ENCODE measurements at regions not wholly inside any gene's neighbourhood (a gene's known extent, or its start where the extent isn't known, plus 50 kb on each side); places are given as distances from the start of the nearest gene placed in this dataset.

DNA sequence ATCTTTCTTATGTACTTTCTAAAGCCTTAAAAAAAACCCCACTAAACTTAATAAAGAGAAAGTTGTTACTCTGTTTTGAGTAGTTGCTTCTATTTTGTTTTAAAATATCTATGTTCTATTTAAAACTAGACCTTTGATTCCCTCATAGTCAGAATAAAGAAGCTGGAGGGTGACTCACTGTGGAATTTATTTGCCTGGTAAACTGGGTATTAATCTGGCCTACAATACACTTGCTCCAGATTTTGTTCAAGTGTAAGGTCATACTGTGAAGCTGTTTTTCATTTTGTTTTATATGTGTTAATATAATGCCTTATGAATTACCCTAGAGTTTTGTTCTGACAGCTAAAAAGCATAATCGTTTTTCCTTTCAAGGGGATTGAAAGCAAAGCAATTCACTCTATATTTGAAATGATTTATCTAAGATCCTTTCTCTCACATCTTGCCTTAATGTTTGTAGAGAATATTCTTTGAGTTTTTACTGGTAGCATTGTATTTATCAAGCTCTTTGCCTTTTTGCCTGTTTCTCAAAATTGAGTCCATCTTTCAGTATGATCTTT, 277.4 kb upstream of the PITX2 start:
- WGBS (ENCODE audit: insufficient coverage, insufficient replicate concordance, low lambda C conversion rate, missing lambda C conversion rate) = 0% methylated on average over 1 of the region's 1 CpG
- Histone ChIP-seq H2AFZ (ENCODE audit: control insufficient read depth, low read depth, low read length) (no peak overlapping the region), H3K79me2 (ENCODE audit: control insufficient read depth, insufficient read depth, low read length) (no peaks in the 10 kb centered on the region), H3K36me3 (ENCODE audit: control insufficient read depth in 2 of 2, insufficient read depth in 2 of 2, low read length in 1 of 2) (no peaks in the 10 kb centered on the region), H3K9ac (ENCODE audit: control insufficient read depth, insufficient read depth, low read length) (no peak overlapping the region), H3K9me3 (replicated peaks; ENCODE audit: control insufficient read depth, insufficient read depth, low read length) (no peaks in the 10 kb centered on the region), H3K27me3 (replicated peaks in 1 of 2; ENCODE audit: control insufficient read depth in 2 of 2, insufficient read depth in 2 of 2, low read length in 1 of 2) (no peaks in the 10 kb centered on the region), H3K4me3 (no peak overlapping the region), H4K20me1 (ENCODE audit: control insufficient read depth, insufficient read depth) (no peaks in the 10 kb centered on the region), H3K4me2 (ENCODE audit: control insufficient read depth, insufficient read depth) (no peak overlapping the region), H3K27ac (ENCODE audit: control insufficient read depth, insufficient read depth) (no peak overlapping the region), H3K4me1 (ENCODE audit: control insufficient read depth, insufficient read depth, low read length) (no peaks in the 10 kb centered on the region)
- FAIRE-seq (no peak), DNase-seq (ENCODE audit: low read depth, low spot score) (no peak), ATAC-seq (no peak)
- no TSS peak for BruUV-seq (replicated peaks)
- ChIA-PET RAD21 (ENCODE audit: unreplicated experiment) (no interaction called here), SMC1A (ENCODE audit: uncharacterized antibody, unreplicated experiment) (interaction anchor here (1.4 kb wide), 1 partner anchor 28 kb away, joined by 3 read pairs; no protein-coding TSS in a partner anchor), CTCF (no interaction called here), POLR2A (no interaction called here)
- intact Hi-C loops (cut with micrococcal nuclease; ENCODE audit: unreplicated experiment) (no loop called here), in situ Hi-C loops (cut with MboI) (no loop called here)
- TF ChIP-seq TCF3 (IDR thresholded peaks at IDR 0.05; ENCODE audit: borderline replicate concordance, insufficient read depth, low read depth, low read length) (no peak), RB1 (IDR thresholded peaks at IDR 0.05; ENCODE audit: borderline replicate concordance) (no peak), GABPA (IDR thresholded peaks at IDR 0.05; ENCODE audit: low read depth) (no peak), RFX5 (IDR thresholded peaks at IDR 0.05; ENCODE audit: low read depth, low read length) (no peak), CHD1 (IDR thresholded peaks at IDR 0.05; ENCODE audit: low read depth, low read length) (no peak), NR2C2 (IDR thresholded peaks at IDR 0.05; ENCODE audit: borderline replicate concordance, control insufficient read depth, insufficient read length, low read depth) (no peak), LARP7 (IDR thresholded peaks at IDR 0.05) (no peak), PML (IDR thresholded peaks at IDR 0.05; ENCODE audit: low read length) (no peak), BMI1 (IDR thresholded peaks at IDR 0.05; ENCODE audit: borderline replicate concordance) (no peak), TBL1XR1 (IDR thresholded peaks at IDR 0.05; ENCODE audit: low read depth, low read length) (no peak), BRCA1 (IDR thresholded peaks at IDR 0.05; ENCODE audit: low read depth, low read length) (no peak), EED (IDR thresholded peaks at IDR 0.05; ENCODE audit: low read depth) (no peak)
- TF ChIP-seq, protein P1, sequence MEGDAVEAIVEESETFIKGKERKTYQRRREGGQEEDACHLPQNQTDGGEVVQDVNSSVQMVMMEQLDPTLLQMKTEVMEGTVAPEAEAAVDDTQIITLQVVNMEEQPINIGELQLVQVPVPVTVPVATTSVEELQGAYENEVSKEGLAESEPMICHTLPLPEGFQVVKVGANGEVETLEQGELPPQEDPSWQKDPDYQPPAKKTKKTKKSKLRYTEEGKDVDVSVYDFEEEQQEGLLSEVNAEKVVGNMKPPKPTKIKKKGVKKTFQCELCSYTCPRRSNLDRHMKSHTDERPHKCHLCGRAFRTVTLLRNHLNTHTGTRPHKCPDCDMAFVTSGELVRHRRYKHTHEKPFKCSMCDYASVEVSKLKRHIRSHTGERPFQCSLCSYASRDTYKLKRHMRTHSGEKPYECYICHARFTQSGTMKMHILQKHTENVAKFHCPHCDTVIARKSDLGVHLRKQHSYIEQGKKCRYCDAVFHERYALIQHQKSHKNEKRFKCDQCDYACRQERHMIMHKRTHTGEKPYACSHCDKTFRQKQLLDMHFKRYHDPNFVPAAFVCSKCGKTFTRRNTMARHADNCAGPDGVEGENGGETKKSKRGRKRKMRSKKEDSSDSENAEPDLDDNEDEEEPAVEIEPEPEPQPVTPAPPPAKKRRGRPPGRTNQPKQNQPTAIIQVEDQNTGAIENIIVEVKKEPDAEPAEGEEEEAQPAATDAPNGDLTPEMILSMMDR (IDR thresholded peaks at IDR 0.05 in 2 of 3, conservative IDR thresholded peaks at IDR 0.05 in 1 of 3; ENCODE audit: control insufficient read depth in 2 of 3, extremely low read depth in 1 of 3, insufficient read depth in 1 of 3, low read depth in 3 of 3, low read length in 3 of 3) = no peak
- TF ChIP-seq, protein P2, sequence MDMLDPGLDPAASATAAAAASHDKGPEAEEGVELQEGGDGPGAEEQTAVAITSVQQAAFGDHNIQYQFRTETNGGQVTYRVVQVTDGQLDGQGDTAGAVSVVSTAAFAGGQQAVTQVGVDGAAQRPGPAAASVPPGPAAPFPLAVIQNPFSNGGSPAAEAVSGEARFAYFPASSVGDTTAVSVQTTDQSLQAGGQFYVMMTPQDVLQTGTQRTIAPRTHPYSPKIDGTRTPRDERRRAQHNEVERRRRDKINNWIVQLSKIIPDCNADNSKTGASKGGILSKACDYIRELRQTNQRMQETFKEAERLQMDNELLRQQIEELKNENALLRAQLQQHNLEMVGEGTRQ (IDR thresholded peaks at IDR 0.05; ENCODE audit: borderline replicate concordance, low read depth, low read length) = no peak
- TF ChIP-seq, protein P3, sequence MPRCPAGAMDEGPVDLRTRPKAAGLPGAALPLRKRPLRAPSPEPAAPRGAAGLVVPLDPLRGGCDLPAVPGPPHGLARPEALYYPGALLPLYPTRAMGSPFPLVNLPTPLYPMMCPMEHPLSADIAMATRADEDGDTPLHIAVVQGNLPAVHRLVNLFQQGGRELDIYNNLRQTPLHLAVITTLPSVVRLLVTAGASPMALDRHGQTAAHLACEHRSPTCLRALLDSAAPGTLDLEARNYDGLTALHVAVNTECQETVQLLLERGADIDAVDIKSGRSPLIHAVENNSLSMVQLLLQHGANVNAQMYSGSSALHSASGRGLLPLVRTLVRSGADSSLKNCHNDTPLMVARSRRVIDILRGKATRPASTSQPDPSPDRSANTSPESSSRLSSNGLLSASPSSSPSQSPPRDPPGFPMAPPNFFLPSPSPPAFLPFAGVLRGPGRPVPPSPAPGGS (IDR thresholded peaks at IDR 0.05; ENCODE audit: borderline replicate concordance, insufficient read depth, low read depth, low read length, poor library complexity, severe bottlenecking) = no peak
- TF ChIP-seq, protein P4, sequence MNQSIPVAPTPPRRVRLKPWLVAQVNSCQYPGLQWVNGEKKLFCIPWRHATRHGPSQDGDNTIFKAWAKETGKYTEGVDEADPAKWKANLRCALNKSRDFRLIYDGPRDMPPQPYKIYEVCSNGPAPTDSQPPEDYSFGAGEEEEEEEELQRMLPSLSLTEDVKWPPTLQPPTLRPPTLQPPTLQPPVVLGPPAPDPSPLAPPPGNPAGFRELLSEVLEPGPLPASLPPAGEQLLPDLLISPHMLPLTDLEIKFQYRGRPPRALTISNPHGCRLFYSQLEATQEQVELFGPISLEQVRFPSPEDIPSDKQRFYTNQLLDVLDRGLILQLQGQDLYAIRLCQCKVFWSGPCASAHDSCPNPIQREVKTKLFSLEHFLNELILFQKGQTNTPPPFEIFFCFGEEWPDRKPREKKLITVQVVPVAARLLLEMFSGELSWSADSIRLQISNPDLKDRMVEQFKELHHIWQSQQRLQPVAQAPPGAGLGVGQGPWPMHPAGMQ (IDR thresholded peaks at IDR 0.05; ENCODE audit: borderline replicate concordance) = no peak
